ENCODE measurements at regions not wholly inside any gene's neighbourhood (a gene's known extent, or its start where the extent isn't known, plus 50 kb on each side); places are given as distances from the start of the nearest gene placed in this dataset.

- TF ChIP-seq, protein P1, sequence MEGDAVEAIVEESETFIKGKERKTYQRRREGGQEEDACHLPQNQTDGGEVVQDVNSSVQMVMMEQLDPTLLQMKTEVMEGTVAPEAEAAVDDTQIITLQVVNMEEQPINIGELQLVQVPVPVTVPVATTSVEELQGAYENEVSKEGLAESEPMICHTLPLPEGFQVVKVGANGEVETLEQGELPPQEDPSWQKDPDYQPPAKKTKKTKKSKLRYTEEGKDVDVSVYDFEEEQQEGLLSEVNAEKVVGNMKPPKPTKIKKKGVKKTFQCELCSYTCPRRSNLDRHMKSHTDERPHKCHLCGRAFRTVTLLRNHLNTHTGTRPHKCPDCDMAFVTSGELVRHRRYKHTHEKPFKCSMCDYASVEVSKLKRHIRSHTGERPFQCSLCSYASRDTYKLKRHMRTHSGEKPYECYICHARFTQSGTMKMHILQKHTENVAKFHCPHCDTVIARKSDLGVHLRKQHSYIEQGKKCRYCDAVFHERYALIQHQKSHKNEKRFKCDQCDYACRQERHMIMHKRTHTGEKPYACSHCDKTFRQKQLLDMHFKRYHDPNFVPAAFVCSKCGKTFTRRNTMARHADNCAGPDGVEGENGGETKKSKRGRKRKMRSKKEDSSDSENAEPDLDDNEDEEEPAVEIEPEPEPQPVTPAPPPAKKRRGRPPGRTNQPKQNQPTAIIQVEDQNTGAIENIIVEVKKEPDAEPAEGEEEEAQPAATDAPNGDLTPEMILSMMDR (IDR thresholded peaks at IDR 0.05): no peak
- TF ChIP-seq POLR2AphosphoS5 (IDR thresholded peaks at IDR 0.05; ENCODE audit: insufficient read depth in 1 of 2, low read depth in 1 of 2) (no peak), POLR2A (IDR thresholded peaks at IDR 0.05) (no peak)
Observed at GRCh38 chr2:126777620-126777978, 121.1 kb upstream of the TEX51 start.
